ENCODE measurements at regions not wholly inside any gene's neighbourhood (a gene's known extent, or its start where the extent isn't known, plus 50 kb on each side); places are given as distances from the start of the nearest gene placed in this dataset.
A peak's percentile ranks its signal among the peaks of the same experiment; 100 is the strongest.
"Not testable (repeated sequence)": the region's sequence is repeated elsewhere in the genome, so short reads cannot be mapped to it uniquely, and the experiment has no call there.

DNA sequence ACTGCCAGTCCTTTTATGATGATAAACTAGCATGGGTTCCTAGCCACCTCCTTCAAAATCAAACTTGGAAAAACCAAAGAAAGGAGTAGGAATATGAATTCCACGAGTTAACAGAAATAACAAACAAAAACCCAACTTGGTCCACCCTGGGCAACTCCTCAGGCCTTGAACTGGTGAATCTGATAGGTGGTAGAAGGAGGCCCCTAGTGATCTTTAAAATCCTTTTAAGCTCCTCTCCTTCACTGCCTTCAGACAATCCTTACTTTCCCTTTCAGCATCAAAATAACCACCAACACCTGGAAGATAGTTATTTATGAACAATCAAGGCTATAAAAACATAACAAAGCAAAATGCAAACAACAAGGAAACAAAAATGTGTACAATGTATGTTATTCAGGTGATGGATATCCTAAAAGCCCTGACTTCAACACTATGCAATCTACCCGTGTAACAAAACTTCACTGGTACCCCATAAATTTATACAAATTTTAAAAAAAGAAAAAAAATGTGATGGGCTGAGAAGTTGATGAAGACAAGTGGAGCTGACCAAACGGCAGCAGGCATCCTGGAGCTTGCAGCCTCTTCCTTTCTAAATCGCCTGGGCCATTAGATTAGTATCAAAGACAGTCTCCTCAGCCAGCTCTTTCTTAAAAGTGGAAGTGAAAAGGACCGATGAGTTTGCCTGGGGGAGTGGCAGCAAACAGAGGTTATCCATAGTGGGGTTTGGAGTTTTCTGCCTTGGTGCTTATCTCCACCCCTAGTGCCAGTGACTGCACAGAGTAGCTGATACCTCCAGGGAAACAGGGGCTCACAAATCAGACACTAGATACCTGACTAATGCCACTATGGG lies 179.6 kb downstream of the TMA16 start:
- peaks cover 3 to 9% (median 4%) of the 10 kb centered on the region in 7 donors for H3K9me3 Mint-ChIP-seq
- peaks cover 40 to 56% (median 41%) of the 10 kb centered on the region in 3 donors for H3K4me1 Mint-ChIP-seq
- H3K36me3 Mint-ChIP-seq: peaks cover 0 to 7% of the 10 kb centered on the region in 2 donors
- peak overlapping the region; percentile 22 to 96 (median 87) for H3K27ac Mint-ChIP-seq
- ATAC-seq (ENCODE audit: low read depth in 2 of 2) (peak; percentile 89), DNase-seq (peak; percentile 59)
- H3K4me3 Mint-ChIP-seq: peak overlapping the region; percentile 31 to 87 (median 62)
- no peaks in the 10 kb centered on the region for H3K27me3 Mint-ChIP-seq

GRCh38 chr4:163679189-163679588 lies 184.7 kb downstream of the TMA16 start:
- peak overlapping the region in 5 of 6 donors; percentile 2 to 88 (median 20) for H3K27ac Mint-ChIP-seq
- ATAC-seq (ENCODE audit: low read depth in 2 of 2) (no peak), DNase-seq (no peak)
- no peaks in the 10 kb centered on the region for H3K27me3 Mint-ChIP-seq
- peaks cover 19 to 32% (median 20%) of the 10 kb centered on the region in 3 donors for H3K4me1 Mint-ChIP-seq
- H3K4me3 Mint-ChIP-seq: no peak overlapping the region
- no peaks in the 10 kb centered on the region for H3K36me3 Mint-ChIP-seq
- H3K9me3 Mint-ChIP-seq: peaks cover 0 to 5% (median 0%) of the 10 kb centered on the region in 7 donors

DNA sequence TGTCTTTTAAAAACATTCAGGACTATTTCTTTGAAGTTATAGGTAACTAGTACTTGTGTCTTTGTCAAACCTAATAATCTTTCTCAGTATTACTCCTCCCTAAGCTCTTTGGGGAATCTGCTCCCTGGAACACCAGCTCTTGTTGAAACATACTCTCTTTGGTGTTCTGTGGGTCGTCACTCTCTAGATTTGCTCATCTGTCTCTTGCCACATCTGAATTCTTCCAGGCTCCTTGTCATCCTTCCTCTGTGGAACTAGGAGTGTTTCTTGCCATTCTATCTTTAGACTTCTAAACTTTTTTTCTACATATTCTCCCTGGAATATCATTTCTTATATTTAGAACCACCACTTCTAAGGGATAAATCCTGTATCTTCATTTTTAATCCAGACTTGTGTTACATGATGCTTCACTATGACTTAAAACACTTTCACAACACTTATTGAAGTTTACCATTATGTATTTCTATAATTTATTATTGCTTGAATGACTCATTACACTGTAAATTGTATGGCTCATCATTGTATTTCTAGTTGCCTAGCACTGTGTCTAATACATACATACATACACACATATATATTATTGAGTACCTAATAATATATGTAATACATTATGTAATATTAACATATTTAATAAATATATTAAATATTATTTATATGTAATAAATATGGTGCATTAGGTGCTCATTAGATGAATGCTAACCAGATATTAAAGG lies 186.1 kb downstream of the TMA16 start:
- peaks cover 0 to 5% (median 0%) of the 10 kb centered on the region in 7 donors for H3K9me3 Mint-ChIP-seq
- no peak for ATAC-seq (ENCODE audit: low read depth in 2 of 2)

GRCh38 chr4:163681208-163681821 lies 186.8 kb downstream of the TMA16 start:
- peak overlapping the region in 4 of 6 donors; percentile 26 to 83 (median 52) for H3K27ac Mint-ChIP-seq

More for the DNA sequence above, 186.1 kb downstream of the TMA16 start:
- Mint-ChIP-seq H3K27ac (peak overlapping the region in 1 of 6 donors; percentile 33), H3K27me3 (no peaks in the 10 kb centered on the region), H3K4me3 (no peak overlapping the region), H3K4me1 (peaks cover 15 to 29% (median 16%) of the 10 kb centered on the region in 3 donors), H3K36me3 (no peaks in the 10 kb centered on the region)
- DNase-seq: no peak

DNA sequence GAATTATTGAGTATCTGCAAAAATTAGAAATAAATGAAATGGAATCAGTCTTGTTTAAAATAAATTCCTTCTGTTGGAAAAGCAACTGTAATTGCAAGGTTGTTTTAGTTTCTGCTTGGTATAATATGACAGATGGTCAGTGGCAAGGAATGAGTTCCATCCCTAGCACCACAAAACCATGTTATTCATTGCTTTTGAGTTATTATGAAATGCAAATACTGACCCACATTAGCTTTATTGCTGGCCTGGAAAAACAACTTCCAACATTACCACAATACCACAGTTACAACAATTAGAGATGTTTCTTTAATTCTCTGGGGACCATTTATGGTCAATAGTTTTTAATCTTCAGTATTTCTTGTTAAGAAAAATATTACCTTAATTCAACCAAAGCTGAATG lies 194.4 kb downstream of the TMA16 start:
- no peak for DNase-seq
- no peak for ATAC-seq (ENCODE audit: low read depth in 2 of 2)
- no peaks in the 10 kb centered on the region for H3K9me3 Mint-ChIP-seq
- H3K36me3 Mint-ChIP-seq: no peaks in the 10 kb centered on the region
- peaks cover 0 to 14% (median 0%) of the 10 kb centered on the region in 3 donors for H3K27me3 Mint-ChIP-seq
- no peak overlapping the region for H3K4me3 Mint-ChIP-seq
- no peak overlapping the region for H3K27ac Mint-ChIP-seq
- H3K4me1 Mint-ChIP-seq: no peaks in the 10 kb centered on the region

More at GRCh38 chr4:163681208-163681821, 186.8 kb downstream of the TMA16 start:
- DNase-seq (peak; percentile 65), ATAC-seq (ENCODE audit: low read depth in 2 of 2) (peak; percentile 70 to 91)
- Mint-ChIP-seq H3K9me3 (peaks cover 0 to 5% (median 0%) of the 10 kb centered on the region in 7 donors), H3K27me3 (no peaks in the 10 kb centered on the region), H3K4me3 (no peak overlapping the region), H3K36me3 (no peaks in the 10 kb centered on the region), H3K4me1 (peaks cover 15 to 29% (median 16%) of the 10 kb centered on the region in 3 donors)

DNA sequence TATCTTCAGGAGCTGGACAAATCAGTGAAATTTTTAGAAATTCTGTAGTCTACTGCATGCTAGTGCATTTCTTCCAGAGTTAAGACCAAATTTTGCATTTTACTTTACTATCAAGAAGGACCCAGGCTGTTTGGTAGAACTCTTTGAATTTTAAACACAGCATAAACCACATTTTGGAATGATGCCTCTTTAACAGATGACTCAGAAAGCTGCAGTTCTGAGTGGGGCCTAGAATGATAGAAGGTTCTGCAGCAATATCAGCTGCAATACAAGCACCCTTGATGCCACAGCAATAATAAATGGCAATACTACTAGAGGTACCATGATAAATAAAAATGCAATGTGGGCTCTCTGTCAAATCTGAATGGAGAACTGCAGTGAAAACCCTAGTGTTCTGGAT lies 198.7 kb downstream of the TMA16 start:
- Mint-ChIP-seq H3K4me3 (no peak overlapping the region), H3K9me3 (peaks cover 0 to 10% (median 5%) of the 10 kb centered on the region in 7 donors), H3K27me3 (peaks cover 13 to 24% (median 17%) of the 10 kb centered on the region in 3 donors), H3K36me3 (peaks cover 0 to 5% of the 10 kb centered on the region in 2 donors), H3K27ac (no peak overlapping the region), H3K4me1 (no peaks in the 10 kb centered on the region)
- ATAC-seq (ENCODE audit: low read depth in 2 of 2) (no peak), DNase-seq (no peak)

DNA sequence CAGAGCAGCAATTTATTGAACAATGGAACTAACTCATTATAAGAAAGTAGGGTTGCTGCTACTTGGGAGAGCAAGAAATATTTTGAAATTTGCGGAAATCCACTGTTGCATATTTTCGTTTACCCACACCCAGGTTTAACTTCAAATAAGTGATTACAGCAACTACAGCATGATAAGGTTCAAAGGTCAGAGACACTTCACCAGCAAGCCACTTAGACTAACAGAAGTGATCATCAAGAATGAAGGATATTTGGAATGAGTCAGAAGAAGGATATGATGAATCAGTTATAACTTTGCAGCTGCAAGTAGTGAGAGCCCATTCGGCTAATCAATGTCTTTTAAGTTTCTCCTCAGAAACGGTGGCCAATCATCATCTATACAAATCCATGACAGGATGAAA lies 199.3 kb downstream of the TMA16 start:
- Mint-ChIP-seq H3K4me3 (no peak overlapping the region), H3K27ac (no peak overlapping the region), H3K36me3 (peaks cover 0 to 5% of the 10 kb centered on the region in 2 donors), H3K27me3 (peaks cover 13 to 24% (median 22%) of the 10 kb centered on the region in 3 donors), H3K4me1 (no peaks in the 10 kb centered on the region), H3K9me3 (peaks cover 0 to 10% (median 5%) of the 10 kb centered on the region in 7 donors)
- DNase-seq (no peak), ATAC-seq (ENCODE audit: low read depth in 2 of 2) (no peak)

DNA sequence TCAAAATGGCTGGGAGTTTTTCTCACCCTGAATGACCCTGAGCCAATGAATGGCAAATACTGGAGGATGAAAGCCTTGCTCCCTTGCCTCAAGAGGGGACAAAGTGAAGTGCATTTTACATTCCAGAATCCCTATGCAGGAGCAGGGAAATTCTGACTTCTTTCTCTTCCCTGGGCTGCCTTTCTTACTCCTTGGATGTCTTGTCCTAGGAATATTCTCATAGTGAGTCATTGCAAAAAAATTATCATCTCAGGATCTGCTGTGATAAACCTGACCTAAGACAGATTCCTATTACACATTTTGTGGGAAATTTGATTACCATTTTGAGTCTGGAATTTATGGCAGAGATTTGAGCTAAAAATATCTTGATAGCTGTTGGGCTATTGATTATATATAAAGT lies 199.9 kb downstream of the TMA16 start:
- Mint-ChIP-seq H3K36me3 (peaks cover 0 to 5% of the 10 kb centered on the region in 2 donors), H3K9me3 (peaks cover 0 to 10% (median 5%) of the 10 kb centered on the region in 7 donors), H3K4me1 (no peaks in the 10 kb centered on the region), H3K27ac (peak overlapping the region in 1 of 6 donors; percentile 80), H3K4me3 (no peak overlapping the region), H3K27me3 (peaks cover 13 to 24% (median 23%) of the 10 kb centered on the region in 3 donors)
- ATAC-seq (ENCODE audit: low read depth in 2 of 2) (no peak), DNase-seq (no peak)

DNA sequence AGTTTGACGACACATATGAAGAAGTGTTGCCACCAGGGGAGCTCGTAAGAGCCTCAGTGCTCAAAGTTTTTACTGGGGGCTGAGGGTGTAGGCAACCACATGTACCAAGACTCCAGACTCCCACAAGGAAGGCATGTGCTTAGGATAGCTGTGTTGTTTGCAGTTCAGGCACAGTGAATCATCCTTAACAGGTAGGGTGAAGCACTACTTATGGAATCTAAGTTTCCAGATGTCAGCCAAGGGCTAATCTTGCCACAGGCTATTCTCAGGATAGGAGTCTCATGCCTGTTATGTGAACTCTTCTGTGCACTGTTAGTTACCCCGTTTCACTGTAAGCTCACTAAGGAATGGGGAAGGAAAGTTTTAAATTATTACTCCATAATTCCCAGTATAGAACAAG lies 202.6 kb downstream of the TMA16 start:
- no peak overlapping the region for H3K4me3 Mint-ChIP-seq
- no peak for DNase-seq
- no peak overlapping the region for H3K27ac Mint-ChIP-seq
- peaks cover 0 to 10% (median 5%) of the 10 kb centered on the region in 7 donors for H3K9me3 Mint-ChIP-seq
- no peak for ATAC-seq (ENCODE audit: low read depth in 2 of 2)
- H3K36me3 Mint-ChIP-seq: peaks cover 0 to 5% of the 10 kb centered on the region in 2 donors
- H3K27me3 Mint-ChIP-seq: peaks cover 13 to 29% (median 24%) of the 10 kb centered on the region in 3 donors
- H3K4me1 Mint-ChIP-seq: peaks cover 0 to 4% (median 3%) of the 10 kb centered on the region in 3 donors

DNA sequence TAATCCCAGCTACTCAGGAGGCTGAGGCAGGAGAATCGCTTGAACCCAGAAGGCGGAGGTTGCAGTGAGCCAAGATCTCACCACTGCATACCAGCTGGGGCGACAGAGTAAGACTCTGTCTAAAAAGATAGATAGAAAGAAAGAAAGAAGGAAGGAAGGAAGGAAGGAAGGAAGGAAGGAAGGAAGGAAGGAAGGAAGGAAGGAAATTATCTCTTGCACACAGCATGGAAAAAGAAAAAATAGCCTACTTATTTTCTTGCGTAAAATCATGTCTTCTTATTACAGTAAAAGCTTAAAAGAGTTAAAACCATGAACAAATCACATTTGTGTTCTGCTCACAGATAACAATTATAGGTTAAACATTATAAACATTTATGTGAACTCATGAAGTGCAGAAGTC lies 205.9 kb downstream of the TMA16 start:
- Mint-ChIP-seq H3K9me3 (peaks cover 0 to 10% (median 5%) of the 10 kb centered on the region in 7 donors), H3K27ac (peak overlapping the region in 1 of 6 donors; percentile 65), H3K27me3 (peaks cover 13 to 29% (median 17%) of the 10 kb centered on the region in 3 donors)
- not testable (repeated sequence) for H3K4me1 Mint-ChIP-seq; H3K4me3 Mint-ChIP-seq; ATAC-seq (ENCODE audit: low read depth in 2 of 2); H3K36me3 Mint-ChIP-seq; DNase-seq

GRCh38 chr4:163701916-163702315 lies 207.4 kb downstream of the TMA16 start:
- H3K36me3 Mint-ChIP-seq: peaks cover 0 to 3% of the 10 kb centered on the region in 2 donors
- no peak for ATAC-seq (ENCODE audit: low read depth in 2 of 2)
- peaks cover 0 to 4% (median 3%) of the 10 kb centered on the region in 3 donors for H3K4me1 Mint-ChIP-seq

GRCh38 chr4:163702736-163703135 lies 208.2 kb downstream of the TMA16 start:
- DNase-seq: no peak
- peaks cover 0 to 4% (median 3%) of the 10 kb centered on the region in 3 donors for H3K4me1 Mint-ChIP-seq
- no peak for ATAC-seq (ENCODE audit: low read depth in 2 of 2)
- H3K27ac Mint-ChIP-seq: no peak overlapping the region
- H3K4me3 Mint-ChIP-seq: no peak overlapping the region
- H3K36me3 Mint-ChIP-seq: no peaks in the 10 kb centered on the region
- no peaks in the 10 kb centered on the region for H3K9me3 Mint-ChIP-seq
- peaks cover 3 to 17% (median 8%) of the 10 kb centered on the region in 3 donors for H3K27me3 Mint-ChIP-seq

More at GRCh38 chr4:163701916-163702315, 207.4 kb downstream of the TMA16 start:
- H3K4me3 Mint-ChIP-seq: no peak overlapping the region
- no peak for DNase-seq
- H3K27me3 Mint-ChIP-seq: peaks cover 8 to 25% (median 11%) of the 10 kb centered on the region in 3 donors
- H3K9me3 Mint-ChIP-seq: peaks cover 0 to 7% (median 1%) of the 10 kb centered on the region in 7 donors
- peak overlapping the region in 1 of 6 donors; percentile 47 for H3K27ac Mint-ChIP-seq

GRCh38 chr4:163703251-163703650 lies 208.8 kb downstream of the TMA16 start:
- Mint-ChIP-seq H3K27ac (no peak overlapping the region), H3K9me3 (no peaks in the 10 kb centered on the region), H3K36me3 (no peaks in the 10 kb centered on the region), H3K4me1 (peaks cover 0 to 4% (median 3%) of the 10 kb centered on the region in 3 donors), H3K4me3 (no peak overlapping the region), H3K27me3 (peaks cover 3 to 12% (median 8%) of the 10 kb centered on the region in 3 donors)
- DNase-seq: no peak
- ATAC-seq (ENCODE audit: low read depth in 2 of 2): no peak
